ENCODE measurements at regions not wholly inside any gene's neighbourhood (a gene's known extent, or its start where the extent isn't known, plus 50 kb on each side); places are given as distances from the start of the nearest gene placed in this dataset.

GRCh38 chr10:60494774-60495173 is 105.1 kb upstream of the ANK3 start:
- no peak for TF ChIP-seq CTCF (IDR thresholded peaks at IDR 0.05)
- Mint-ChIP-seq H3K27me3 (ENCODE audit: low read depth, poor library complexity) (peaks cover 3% of the 10 kb centered on the region), H3K27ac (no peak overlapping the region), H3K4me3 (no peak overlapping the region), H3K36me3 (ENCODE audit: low read depth) (no peaks in the 10 kb centered on the region), H3K4me1 (no peaks in the 10 kb centered on the region), H3K9me3 (no peaks in the 10 kb centered on the region)
- DNase-seq: no peak

GRCh38 chr10:60491162-60491561 is 101.5 kb upstream of the ANK3 start:
- Mint-ChIP-seq H3K27me3 (ENCODE audit: low read depth, poor library complexity) (peaks cover 4% of the 10 kb centered on the region), H3K4me1 (no peaks in the 10 kb centered on the region), H3K27ac (no peak overlapping the region), H3K4me3 (no peak overlapping the region), H3K9me3 (no peaks in the 10 kb centered on the region), H3K36me3 (ENCODE audit: low read depth) (no peaks in the 10 kb centered on the region)
- no peak for DNase-seq
- no peak for TF ChIP-seq CTCF (IDR thresholded peaks at IDR 0.05)

GRCh38 chr10:60490013-60490412 is 100.3 kb upstream of the ANK3 start:
- DNase-seq: no peak
- Mint-ChIP-seq H3K27ac (no peak overlapping the region), H3K9me3 (no peaks in the 10 kb centered on the region), H3K36me3 (ENCODE audit: low read depth) (no peaks in the 10 kb centered on the region), H3K4me3 (no peak overlapping the region), H3K27me3 (ENCODE audit: low read depth, poor library complexity) (peaks cover 7% of the 10 kb centered on the region), H3K4me1 (no peaks in the 10 kb centered on the region)
- TF ChIP-seq CTCF (IDR thresholded peaks at IDR 0.05): no peak

- Mint-ChIP-seq H3K27me3 (ENCODE audit: low read depth, poor library complexity) (peaks cover 7% of the 10 kb centered on the region), H3K4me1 (no peaks in the 10 kb centered on the region), H3K27ac (no peak overlapping the region), H3K9me3 (no peaks in the 10 kb centered on the region), H3K36me3 (ENCODE audit: low read depth) (no peaks in the 10 kb centered on the region), H3K4me3 (no peak overlapping the region)
- no peak for DNase-seq
- TF ChIP-seq CTCF (IDR thresholded peaks at IDR 0.05): no peak
Observed at GRCh38 chr10:60488111-60488669, 98.5 kb upstream of the ANK3 start.

GRCh38 chr10:60487543-60487942 is 97.9 kb upstream of the ANK3 start:
- Mint-ChIP-seq H3K27me3 (ENCODE audit: low read depth, poor library complexity) (peaks cover 7% of the 10 kb centered on the region), H3K4me1 (no peaks in the 10 kb centered on the region), H3K27ac (no peak overlapping the region), H3K9me3 (no peaks in the 10 kb centered on the region), H3K36me3 (ENCODE audit: low read depth) (no peaks in the 10 kb centered on the region), H3K4me3 (no peak overlapping the region)
- no peak for DNase-seq
- TF ChIP-seq CTCF (IDR thresholded peaks at IDR 0.05): no peak

GRCh38 chr10:60485025-60485424 is 95.3 kb upstream of the ANK3 start:
- TF ChIP-seq CTCF (IDR thresholded peaks at IDR 0.05): no peak
- Mint-ChIP-seq H3K36me3 (ENCODE audit: low read depth) (no peaks in the 10 kb centered on the region), H3K27me3 (ENCODE audit: low read depth, poor library complexity) (peaks cover 7% of the 10 kb centered on the region), H3K27ac (no peak overlapping the region), H3K4me3 (no peak overlapping the region), H3K9me3 (no peaks in the 10 kb centered on the region), H3K4me1 (no peaks in the 10 kb centered on the region)
- no peak for DNase-seq

All from nephron progenitor cell (in vitro differentiated cells).